ENCODE measurements at regions not wholly inside any gene's neighbourhood (a gene's known extent, or its start where the extent isn't known, plus 50 kb on each side); places are given as distances from the start of the nearest gene placed in this dataset.

DNA sequence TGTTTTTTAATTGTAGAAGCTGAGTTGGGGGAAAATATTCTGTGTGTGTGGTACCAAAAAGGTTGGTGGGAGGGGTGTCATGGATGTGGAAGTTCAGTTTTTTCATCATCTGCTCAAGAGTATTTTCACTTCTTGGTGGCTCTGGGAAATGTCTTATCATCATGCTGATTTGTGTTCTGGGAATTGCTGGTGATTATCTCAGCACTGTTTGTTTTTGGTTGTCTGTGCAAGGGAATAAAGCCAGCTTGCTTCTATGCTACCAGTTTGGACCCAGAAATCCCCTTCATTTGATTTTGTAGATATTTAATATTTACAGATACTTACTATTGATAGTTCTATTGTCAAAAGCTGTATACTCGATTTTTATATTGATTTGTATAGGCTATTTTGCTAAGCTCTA lies 2289.7 kb downstream of the MAT2B start:
- no peak overlapping the region for H2AFZ ChIP-seq (ENCODE audit: low read length)
- no peak overlapping the region for H3K27ac ChIP-seq (ENCODE audit: low read depth, low read length)
- no peak overlapping the region for H3K4me3 ChIP-seq (ENCODE audit: insufficient read depth, low read length)
- no peaks in the 10 kb centered on the region for H4K20me1 ChIP-seq (ENCODE audit: insufficient read depth, low read length)
- DNase-seq (ENCODE audit: insufficient read length, low spot score, missing footprints) = no peak
- no peak overlapping the region for H3K4me2 ChIP-seq (ENCODE audit: insufficient read depth, low read length)
- H3K4me1 ChIP-seq (ENCODE audit: insufficient read depth, low read length) = no peaks in the 10 kb centered on the region
- no peaks in the 10 kb centered on the region for H3K36me3 ChIP-seq (ENCODE audit: insufficient read depth, low read length)
- H3K27me3 ChIP-seq (ENCODE audit: insufficient read depth, low read length) = no peaks in the 10 kb centered on the region
- H3K9me3 ChIP-seq (ENCODE audit: low read depth, low read length) = peaks cover 2% of the 10 kb centered on the region
- no peaks in the 10 kb centered on the region for H3K79me2 ChIP-seq (ENCODE audit: insufficient read depth, low read length)
- TF ChIP-seq, protein P1, sequence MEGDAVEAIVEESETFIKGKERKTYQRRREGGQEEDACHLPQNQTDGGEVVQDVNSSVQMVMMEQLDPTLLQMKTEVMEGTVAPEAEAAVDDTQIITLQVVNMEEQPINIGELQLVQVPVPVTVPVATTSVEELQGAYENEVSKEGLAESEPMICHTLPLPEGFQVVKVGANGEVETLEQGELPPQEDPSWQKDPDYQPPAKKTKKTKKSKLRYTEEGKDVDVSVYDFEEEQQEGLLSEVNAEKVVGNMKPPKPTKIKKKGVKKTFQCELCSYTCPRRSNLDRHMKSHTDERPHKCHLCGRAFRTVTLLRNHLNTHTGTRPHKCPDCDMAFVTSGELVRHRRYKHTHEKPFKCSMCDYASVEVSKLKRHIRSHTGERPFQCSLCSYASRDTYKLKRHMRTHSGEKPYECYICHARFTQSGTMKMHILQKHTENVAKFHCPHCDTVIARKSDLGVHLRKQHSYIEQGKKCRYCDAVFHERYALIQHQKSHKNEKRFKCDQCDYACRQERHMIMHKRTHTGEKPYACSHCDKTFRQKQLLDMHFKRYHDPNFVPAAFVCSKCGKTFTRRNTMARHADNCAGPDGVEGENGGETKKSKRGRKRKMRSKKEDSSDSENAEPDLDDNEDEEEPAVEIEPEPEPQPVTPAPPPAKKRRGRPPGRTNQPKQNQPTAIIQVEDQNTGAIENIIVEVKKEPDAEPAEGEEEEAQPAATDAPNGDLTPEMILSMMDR (IDR thresholded peaks at IDR 0.05; ENCODE audit: extremely low read depth, low read depth, low read length) = no peak

DNA sequence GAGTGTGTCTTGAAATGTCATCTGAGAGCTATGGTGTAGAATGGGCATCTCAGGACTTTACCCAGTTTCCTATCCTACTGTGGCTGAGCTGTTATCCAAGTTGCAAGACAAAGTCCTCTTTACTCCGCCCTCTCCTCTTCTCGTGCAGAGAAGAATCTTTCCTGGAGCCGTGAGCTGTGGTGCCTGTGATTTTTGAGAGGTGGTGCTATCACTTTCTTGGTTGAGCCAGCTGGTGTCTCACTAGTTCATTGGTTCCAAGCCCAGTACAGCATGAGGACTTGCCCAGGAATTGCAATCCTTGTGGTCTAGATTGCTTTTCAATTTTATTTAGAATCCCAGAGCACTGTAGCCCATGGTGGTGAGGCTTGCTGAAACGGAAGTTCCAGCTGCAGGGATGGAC lies 2300.3 kb downstream of the MAT2B start:
- TF ChIP-seq, protein P1 (IDR thresholded peaks at IDR 0.05; ENCODE audit: extremely low read depth, low read depth, low read length) = no peak
- Histone ChIP-seq H3K79me2 (ENCODE audit: insufficient read depth, low read length) (no peaks in the 10 kb centered on the region), H4K20me1 (ENCODE audit: insufficient read depth, low read length) (no peaks in the 10 kb centered on the region), H3K27me3 (ENCODE audit: insufficient read depth, low read length) (no peaks in the 10 kb centered on the region), H3K4me2 (ENCODE audit: insufficient read depth, low read length) (no peak overlapping the region), H3K9me3 (ENCODE audit: low read depth, low read length) (no peaks in the 10 kb centered on the region), H3K4me1 (ENCODE audit: insufficient read depth, low read length) (no peaks in the 10 kb centered on the region), H3K4me3 (ENCODE audit: insufficient read depth, low read length) (no peak overlapping the region), H2AFZ (ENCODE audit: low read length) (no peak overlapping the region), H3K36me3 (ENCODE audit: insufficient read depth, low read length) (no peaks in the 10 kb centered on the region), H3K27ac (ENCODE audit: low read depth, low read length) (no peak overlapping the region)
- no peak for DNase-seq (ENCODE audit: insufficient read length, low spot score, missing footprints)

DNA sequence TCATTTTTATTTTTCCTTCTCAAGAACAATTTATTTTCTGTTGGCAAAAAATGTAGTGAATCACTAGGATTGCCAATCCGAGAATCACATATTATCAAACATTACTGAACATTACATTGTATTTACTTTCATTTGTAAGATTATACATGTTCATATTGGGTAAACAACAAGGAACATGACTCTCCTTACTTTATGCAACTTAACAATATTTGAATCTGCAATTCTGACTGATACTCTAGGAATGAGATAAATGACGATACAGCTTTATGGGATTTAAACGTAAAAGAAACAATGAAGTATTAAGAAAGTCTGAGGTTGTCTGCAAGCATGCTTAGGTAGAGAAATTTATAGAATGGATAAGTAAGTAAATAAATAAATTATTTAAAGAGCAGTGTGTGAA lies 2302.9 kb downstream of the MAT2B start:
- H3K27ac ChIP-seq (ENCODE audit: low read depth, low read length) = no peak overlapping the region
- H3K9me3 ChIP-seq (ENCODE audit: low read depth, low read length) = no peaks in the 10 kb centered on the region
- H3K4me2 ChIP-seq (ENCODE audit: insufficient read depth, low read length) = no peak overlapping the region
- no peak overlapping the region for H2AFZ ChIP-seq (ENCODE audit: low read length)
- TF ChIP-seq, protein P1 (IDR thresholded peaks at IDR 0.05; ENCODE audit: extremely low read depth, low read depth, low read length) = no peak
- no peaks in the 10 kb centered on the region for H3K79me2 ChIP-seq (ENCODE audit: insufficient read depth, low read length)
- no peaks in the 10 kb centered on the region for H3K4me1 ChIP-seq (ENCODE audit: insufficient read depth, low read length)
- H4K20me1 ChIP-seq (ENCODE audit: insufficient read depth, low read length) = no peaks in the 10 kb centered on the region
- no peaks in the 10 kb centered on the region for H3K36me3 ChIP-seq (ENCODE audit: insufficient read depth, low read length)
- no peak for DNase-seq (ENCODE audit: insufficient read length, low spot score, missing footprints)
- H3K27me3 ChIP-seq (ENCODE audit: insufficient read depth, low read length) = no peaks in the 10 kb centered on the region
- H3K4me3 ChIP-seq (ENCODE audit: insufficient read depth, low read length) = no peak overlapping the region

DNA sequence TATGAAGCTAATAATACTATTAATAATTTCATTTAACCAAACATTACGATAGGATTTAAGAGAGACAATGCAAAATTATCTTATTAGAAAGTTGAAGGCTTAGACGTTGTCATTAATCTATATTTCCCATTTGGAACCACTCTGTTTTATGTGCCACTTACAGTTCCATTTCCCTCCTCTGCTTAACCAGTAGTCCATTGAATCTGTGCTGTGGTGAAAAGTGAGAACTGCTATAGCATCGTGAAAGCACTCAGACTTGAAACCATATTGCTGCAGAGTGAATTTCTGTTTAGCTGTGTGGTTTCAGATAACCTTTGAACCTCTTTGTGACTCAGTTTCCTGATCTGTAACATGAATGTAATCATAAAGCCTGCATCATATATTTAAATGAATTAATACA lies 2304.5 kb downstream of the MAT2B start:
- DNase-seq (ENCODE audit: insufficient read length, low spot score, missing footprints) = no peak
- Histone ChIP-seq H3K4me3 (ENCODE audit: insufficient read depth, low read length) (no peak overlapping the region), H3K36me3 (ENCODE audit: insufficient read depth, low read length) (no peaks in the 10 kb centered on the region), H4K20me1 (ENCODE audit: insufficient read depth, low read length) (no peaks in the 10 kb centered on the region), H2AFZ (ENCODE audit: low read length) (no peak overlapping the region), H3K79me2 (ENCODE audit: insufficient read depth, low read length) (no peaks in the 10 kb centered on the region), H3K9me3 (ENCODE audit: low read depth, low read length) (no peaks in the 10 kb centered on the region), H3K27me3 (ENCODE audit: insufficient read depth, low read length) (no peaks in the 10 kb centered on the region), H3K4me1 (ENCODE audit: insufficient read depth, low read length) (no peaks in the 10 kb centered on the region), H3K27ac (ENCODE audit: low read depth, low read length) (no peak overlapping the region), H3K4me2 (ENCODE audit: insufficient read depth, low read length) (no peak overlapping the region)
- TF ChIP-seq, protein P1 (IDR thresholded peaks at IDR 0.05; ENCODE audit: extremely low read depth, low read depth, low read length) = no peak
